Stimulated activated CD4-positive, alpha-beta T cell treated with anti-CD3 and anti-CD28 coated beads, TNF-alpha, amount 100 ng/mL, for 1 hour (primary cell): ENCODE measurements at regions not wholly inside any gene's neighbourhood (a gene's known extent, or its start where the extent isn't known, plus 50 kb on each side); places are given as distances from the start of the nearest gene placed in this dataset.

ENCODE experiments used
- DNase-seq, 3 donors: peaks; one replicate each; pipeline ENCODE4 v3.0.0-alpha.2; 2020; ENCODE audit warnings: low read depth in 3 of 3, low spot score in 1 of 3

GRCh38 chr22:49019737-49020713 is 807.6 kb downstream of the BRD1 start:
- DNase-seq = no peak

GRCh38 chr22:49018601-49019000 is 809.1 kb downstream of the BRD1 start:
- DNase-seq = no peak

- DNase-seq = no peak
Measured at GRCh38 chr22:49017482-49018329, 810.0 kb downstream of the BRD1 start.

- DNase-seq = no peak
Measured at GRCh38 chr22:49016909-49017481, 810.7 kb downstream of the BRD1 start.

- no peak for DNase-seq
Measured at GRCh38 chr22:49015993-49016908, 811.4 kb downstream of the BRD1 start.

- no peak for DNase-seq
Measured at GRCh38 chr22:49015459-49015858, 812.2 kb downstream of the BRD1 start.

- no peak for DNase-seq
Measured at GRCh38 chr22:49014227-49015201, 813.2 kb downstream of the BRD1 start.

- no peak for DNase-seq
Measured at GRCh38 chr22:49013707-49014106, 814.0 kb downstream of the BRD1 start.

- DNase-seq = no peak
Measured at GRCh38 chr22:49012712-49013395, 814.8 kb downstream of the BRD1 start.

GRCh38 chr22:49011769-49012648 is 815.7 kb downstream of the BRD1 start:
- no peak for DNase-seq

- DNase-seq = no peak
Measured at GRCh38 chr22:49011379-49011768, 816.3 kb downstream of the BRD1 start.

GRCh38 chr22:49010901-49011300 is 816.8 kb downstream of the BRD1 start:
- DNase-seq = no peak

GRCh38 chr22:49010070-49010863 is 817.4 kb downstream of the BRD1 start:
- no peak for DNase-seq

GRCh38 chr22:49009359-49010063 is 818.2 kb downstream of the BRD1 start:
- DNase-seq = no peak

GRCh38 chr22:49008682-49009235 is 818.9 kb downstream of the BRD1 start:
- no peak for DNase-seq

GRCh38 chr22:49007013-49007653 is 820.5 kb downstream of the BRD1 start:
- DNase-seq = no peak
